CD14-positive monocyte (primary cell): ENCODE measurements at regions not wholly inside any gene's neighbourhood (a gene's known extent, or its start where the extent isn't known, plus 50 kb on each side); places are given as distances from the start of the nearest gene placed in this dataset.

Experiments used
- DNase-seq, 3 donors: peaks; one replicate each; pipeline ENCODE4 v3.0.0-alpha.2; 2011 to 2022
- H2AFZ ChIP-seq: 2 replicates; pipeline ENCODE4 v1.6.0; 2012; ENCODE audit warnings: mild to moderate bottlenecking, low read depth, low read length, inconsistent platforms; ENCODE audit not compliant: insufficient read depth, poor library complexity, severe bottlenecking
- H3K27ac ChIP-seq, 2 donors: 1 replicate in 1 of 2; 2 replicates in 1 of 2; pipeline ENCODE4 v1.5.1; 2012 to 2013; ENCODE audit warnings: low read length in 2 of 2, control low read depth in 1 of 2, inconsistent platforms in 1 of 2, low read depth in 1 of 2, mild to moderate bottlenecking in 1 of 2
- H3K27me3 ChIP-seq, 2 donors: one replicate each; pipeline versions ENCODE4 v1.6.0 to v1.6.1; 2011 to 2013; ENCODE audit warnings: low read length in 2 of 2; ENCODE audit not compliant: control insufficient read depth in 2 of 2, insufficient read depth in 2 of 2
- H3K36me3 ChIP-seq, 2 donors: replicated peaks in 1 of 2; 1 replicate in 1 of 2; 2 replicates in 1 of 2; pipeline versions ENCODE4 v1.5.1 to v1.6.1; 2012 to 2013; ENCODE audit warnings: low read length in 2 of 2, control low read depth in 1 of 2, inconsistent platforms in 1 of 2, mild to moderate bottlenecking in 1 of 2; ENCODE audit not compliant: insufficient read depth in 2 of 2, control insufficient read depth in 1 of 2
- H3K4me1 ChIP-seq, 2 donors: 1 replicate in 1 of 2; 2 replicates in 1 of 2; pipeline versions ENCODE4 v1.5.1 to v1.6.1; 2012 to 2013; ENCODE audit warnings: low read length in 2 of 2, control low read depth in 1 of 2, inconsistent platforms in 1 of 2, mild to moderate bottlenecking in 1 of 2, moderate library complexity in 1 of 2; ENCODE audit not compliant: insufficient read depth in 2 of 2, control insufficient read depth in 1 of 2
- H3K4me2 ChIP-seq: replicated peaks from 2 replicates; pipeline ENCODE3; 2012; ENCODE audit warnings: low read length, moderate library complexity, mild to moderate bottlenecking; ENCODE audit not compliant: poor library complexity, severe bottlenecking; ENCODE audit errors: extremely low read depth
- H3K4me3 ChIP-seq, 3 experiments: fragments of 200-600 bp in 1 of 3; sonication (generic) in 1 of 3; replicated peaks in 1 of 3; 1 replicate in 2 of 3; 2 replicates in 1 of 3; pipeline ENCODE4 v1.5.1; 2011 to 2013; ENCODE audit warnings: low read length in 3 of 3, mild to moderate bottlenecking in 3 of 3, control low read depth in 2 of 3, low read depth in 2 of 3, inconsistent platforms in 1 of 3, moderate library complexity in 1 of 3
- H3K79me2 ChIP-seq: 2 replicates; pipeline ENCODE4 v1.6.0; 2012; ENCODE audit warnings: mild to moderate bottlenecking, control low read depth, inconsistent platforms, low read length, moderate library complexity; ENCODE audit not compliant: insufficient read depth
- H3K9ac ChIP-seq: 2 replicates; pipeline ENCODE4 v1.6.0; 2017; ENCODE audit warnings: low read length, mild to moderate bottlenecking; ENCODE audit not compliant: insufficient read depth, poor library complexity, severe bottlenecking
- H3K9me3 ChIP-seq, 2 donors: replicated peaks in 1 of 2; 1 replicate in 1 of 2; 2 replicates in 1 of 2; pipeline versions ENCODE4 v1.5.1 to v1.6.1; 2012 to 2013; ENCODE audit warnings: low read length in 2 of 2, control low read depth in 1 of 2; ENCODE audit not compliant: control insufficient read depth in 1 of 2, insufficient read depth in 1 of 2
- H4K20me1 ChIP-seq: 2 replicates; pipeline ENCODE4 v1.6.0; 2012; ENCODE audit warnings: mild to moderate bottlenecking, low read length, control low read depth, moderate library complexity; ENCODE audit not compliant: insufficient read depth
- H3K27ac Mint-ChIP-seq, 7 donors: one replicate each; pipeline ENCODE4 v1.8.0; 2020; ENCODE audit warnings: mild to moderate bottlenecking in 7 of 7, mixed read lengths in 7 of 7, moderate library complexity in 6 of 7, inconsistent platforms in 2 of 7
- H3K27me3 Mint-ChIP-seq, 3 donors: one replicate each; pipeline ENCODE4 v1.8.0; 2021 to 2022; ENCODE audit warnings: low read depth in 3 of 3, mild to moderate bottlenecking in 3 of 3, mixed read lengths in 3 of 3, moderate library complexity in 3 of 3, inconsistent platforms in 1 of 3
- H3K36me3 Mint-ChIP-seq, 2 donors: one replicate each; pipeline ENCODE4 v1.8.0; 2020; ENCODE audit warnings: mixed read lengths in 2 of 2, inconsistent platforms in 1 of 2, mild to moderate bottlenecking in 1 of 2
- H3K4me1 Mint-ChIP-seq: one replicate; pipeline ENCODE4 v1.8.0; 2020; ENCODE audit warnings: mild to moderate bottlenecking, mixed read lengths
- H3K4me3 Mint-ChIP-seq, 2 donors: one replicate each; pipeline ENCODE4 v1.8.0; 2020; ENCODE audit warnings: mild to moderate bottlenecking in 2 of 2, mixed read lengths in 2 of 2, moderate library complexity in 1 of 2
- H3K9me3 Mint-ChIP-seq, 7 donors: one replicate each; pipeline ENCODE4 v1.8.0; 2020 to 2022; ENCODE audit warnings: mixed read lengths in 7 of 7, mild to moderate bottlenecking in 6 of 7, moderate library complexity in 6 of 7, inconsistent platforms in 2 of 7
- WGBS: methylation state at CpG from one replicate; pipeline ENCODE4 v1.1.5; 2013; ENCODE audit warnings: missing lambda C conversion rate; ENCODE audit not compliant: insufficient coverage; 5-methylcytosine and 5-hydroxymethylcytosine counted together
- intact Hi-C, 2 donors: fragments of 100-400 bp; cut with micrococcal nuclease; formaldehyde crosslinking; loops; one replicate each; pipeline versions ENCODE4 v1.15.0 to v1.15.1; 2023
- TF ChIP-seq, protein P1 (sequence below): fragments of 200-600 bp; IDR thresholded peaks from one replicate; pipeline ENCODE4 v1.8.0; 2022; ENCODE audit warnings: antibody characterized with exemption, mild to moderate bottlenecking

GRCh38 chr10:6995341-6995740 is 415.3 kb upstream of the PRKCQ start:
- Histone ChIP-seq H3K79me2 (no peaks in the 10 kb centered on the region), H3K27me3 (no peaks in the 10 kb centered on the region), H2AFZ (no peak overlapping the region), H3K9me3 (no peaks in the 10 kb centered on the region), H3K4me1 (peaks cover 9 to 14% of the 10 kb centered on the region in 2 donors), H3K36me3 (no peaks in the 10 kb centered on the region), H4K20me1 (no peaks in the 10 kb centered on the region), H3K4me2 (no peak overlapping the region), H3K4me3 (no peak overlapping the region), H3K9ac (no peak overlapping the region), H3K27ac (no peak overlapping the region)
- Mint-ChIP-seq H3K4me1 (peaks cover 21% of the 10 kb centered on the region), H3K27me3 (no peaks in the 10 kb centered on the region), H3K9me3 (no peaks in the 10 kb centered on the region), H3K27ac (no peak overlapping the region), H3K36me3 (no peaks in the 10 kb centered on the region), H3K4me3 (no peak overlapping the region)
- TF ChIP-seq, protein P1, sequence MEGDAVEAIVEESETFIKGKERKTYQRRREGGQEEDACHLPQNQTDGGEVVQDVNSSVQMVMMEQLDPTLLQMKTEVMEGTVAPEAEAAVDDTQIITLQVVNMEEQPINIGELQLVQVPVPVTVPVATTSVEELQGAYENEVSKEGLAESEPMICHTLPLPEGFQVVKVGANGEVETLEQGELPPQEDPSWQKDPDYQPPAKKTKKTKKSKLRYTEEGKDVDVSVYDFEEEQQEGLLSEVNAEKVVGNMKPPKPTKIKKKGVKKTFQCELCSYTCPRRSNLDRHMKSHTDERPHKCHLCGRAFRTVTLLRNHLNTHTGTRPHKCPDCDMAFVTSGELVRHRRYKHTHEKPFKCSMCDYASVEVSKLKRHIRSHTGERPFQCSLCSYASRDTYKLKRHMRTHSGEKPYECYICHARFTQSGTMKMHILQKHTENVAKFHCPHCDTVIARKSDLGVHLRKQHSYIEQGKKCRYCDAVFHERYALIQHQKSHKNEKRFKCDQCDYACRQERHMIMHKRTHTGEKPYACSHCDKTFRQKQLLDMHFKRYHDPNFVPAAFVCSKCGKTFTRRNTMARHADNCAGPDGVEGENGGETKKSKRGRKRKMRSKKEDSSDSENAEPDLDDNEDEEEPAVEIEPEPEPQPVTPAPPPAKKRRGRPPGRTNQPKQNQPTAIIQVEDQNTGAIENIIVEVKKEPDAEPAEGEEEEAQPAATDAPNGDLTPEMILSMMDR, result no peak
- intact Hi-C loops, result no loop called here
- no peak for DNase-seq
- WGBS, result no CpG with 5 or more reads among the region's 3 CpGs

DNA sequence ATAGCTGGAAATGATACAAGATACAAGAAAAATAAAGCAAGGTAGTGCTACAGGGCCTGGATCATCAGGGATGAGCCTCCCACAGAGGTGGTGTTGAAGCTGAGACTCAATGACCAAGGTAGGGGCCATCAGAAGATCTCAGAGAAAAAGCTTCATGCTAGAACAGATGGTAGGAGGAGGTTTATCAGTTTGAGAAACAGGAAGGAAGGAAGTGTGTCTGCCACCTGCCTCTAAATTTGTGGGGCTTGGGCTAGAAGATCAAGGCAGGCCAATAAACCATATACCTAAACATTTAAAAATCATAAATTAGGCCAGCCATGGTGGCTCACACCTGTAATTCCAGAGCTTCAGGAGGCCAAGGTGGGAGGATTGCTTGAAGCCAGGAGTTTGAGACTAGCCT is 410.8 kb upstream of the PRKCQ start:
- H3K9ac ChIP-seq, result no peak overlapping the region
- Mint-ChIP-seq H3K36me3 (no peaks in the 10 kb centered on the region), H3K4me3 (no peak overlapping the region), H3K27me3 (no peaks in the 10 kb centered on the region), H3K4me1 (peaks cover 10% of the 10 kb centered on the region), H3K9me3 (peaks cover 0 to 5% (median 2%) of the 10 kb centered on the region in 7 donors), H3K27ac (no peak overlapping the region)
- no peaks in the 10 kb centered on the region for H3K79me2 ChIP-seq
- H3K9me3 ChIP-seq, result no peaks in the 10 kb centered on the region
- no peak for DNase-seq
- no peak overlapping the region for H3K27ac ChIP-seq
- no peaks in the 10 kb centered on the region for H3K27me3 ChIP-seq
- no peak overlapping the region for H3K4me3 ChIP-seq
- no peaks in the 10 kb centered on the region for H4K20me1 ChIP-seq
- H3K4me2 ChIP-seq, result no peak overlapping the region
- no peak overlapping the region for H2AFZ ChIP-seq
- H3K36me3 ChIP-seq, result no peaks in the 10 kb centered on the region
- intact Hi-C loops, result no loop called here
- peaks cover 9 to 11% of the 10 kb centered on the region in 2 donors for H3K4me1 ChIP-seq
- TF ChIP-seq, protein P1, result no peak
